HCT116 (cell line): ENCODE measurements at regions not wholly inside any gene's neighbourhood (a gene's known extent, or its start where the extent isn't known, plus 50 kb on each side); places are given as distances from the start of the nearest gene placed in this dataset.

Experiments used
- ATAC-seq: fragments of 200-7000 bp; cut with Tn5 transposase; 2 replicates; pipeline ENCODE4 v1.9.1; 2020; ENCODE audit warnings: mild to moderate bottlenecking, moderate library complexity
- BruUV-seq: library from RNA; stranded (reverse); fragments of 400-500 nt; replicated peaks from 2 replicates; lab custom pipeline; 2021; lab: Mats Ljungman, UMichigan
- CTCF ChIA-PET: fragments of 300-600 bp; sonication (Branson Sonifier 250); formaldehyde crosslinking; loops from one replicate; lab custom pipeline; 2021; ENCODE audit warnings: antibody characterized with exemption; lab: Charles Lee
- POLR2A ChIA-PET: fragments of 300-600, 350-600 bp; sonication (Branson Sonifier 250); formaldehyde crosslinking; loops from one replicate; lab custom pipeline; 2021; ENCODE audit warnings: antibody characterized with exemption; lab: Charles Lee
- RAD21 ChIA-PET, 2 experiments: fragments of 300-600 bp; sonication (Branson Sonifier 250); formaldehyde crosslinking; loops; one replicate each; lab custom pipeline; 2023; ENCODE audit warnings: low total read pairs in 2 of 2; ENCODE audit not compliant: uncharacterized antibody in 2 of 2, unreplicated experiment in 2 of 2, low non-redundant PET in 1 of 2; lab: Charles Lee
- DNase-seq: peaks from one replicate; pipeline ENCODE4 v3.0.0-alpha.2; 2010; ENCODE audit warnings: low read depth, low spot score
- H2AFZ ChIP-seq: fragments of 200-600 bp; shearing (Covaris generic), sonication (generic); 2 replicates; pipeline ENCODE4 v1.6.1; 2017; ENCODE audit warnings: low read depth, mixed run types, mixed read lengths, antibody characterized with exemption, low read length; ENCODE audit not compliant: poor library complexity, severe bottlenecking
- H3K27ac ChIP-seq: 2 replicates; pipeline ENCODE4 v1.5.1; 2012; ENCODE audit warnings: low read depth, low read length
- H3K27me3 ChIP-seq: fragments of 200-600 bp; sonication (generic); 2 replicates; pipeline ENCODE4 v1.6.1; 2016; ENCODE audit warnings: mixed run types, low read length, mixed read lengths; ENCODE audit not compliant: insufficient read depth
- H3K36me3 ChIP-seq, 2 experiments: fragments of 200-500 bp in 1 of 2; fragments of 200-600 bp in 1 of 2; sonication (Bioruptor generic) in 1 of 2; sonication (generic) in 1 of 2; 2 replicates each; pipeline versions ENCODE4 v1.5.1 to v1.6.1; 2014 to 2016; ENCODE audit warnings: low read length in 2 of 2, inconsistent platforms in 1 of 2, mixed read lengths in 1 of 2, mixed run types in 1 of 2; ENCODE audit not compliant: insufficient read depth in 2 of 2, control insufficient read depth in 1 of 2
- H3K4me1 ChIP-seq, 2 experiments: fragments of 200-600 bp in 1 of 2; sonication (generic) in 1 of 2; 2 replicates each; pipeline versions ENCODE4 v1.5.1 to v1.6.1; 2012 to 2017; ENCODE audit warnings: low read length in 2 of 2, inconsistent platforms in 1 of 2, mild to moderate bottlenecking in 1 of 2, mixed read lengths in 1 of 2, mixed run types in 1 of 2, moderate library complexity in 1 of 2; ENCODE audit not compliant: insufficient read depth in 2 of 2, control insufficient read depth in 1 of 2
- H3K4me2 ChIP-seq: fragments of 200-600 bp; sonication (generic); 2 replicates; pipeline ENCODE4 v1.6.1; 2017; ENCODE audit warnings: mixed run types, low read length, mixed read lengths
- H3K4me3 ChIP-seq, 2 experiments: fragments of 200-600 bp in 1 of 2; sonication (generic) in 1 of 2; replicated peaks in 1 of 2; 2 replicates each; pipeline ENCODE4 v1.5.1; 2011 to 2016; ENCODE audit warnings: low read length in 2 of 2, control low read depth in 1 of 2, low read depth in 1 of 2, mild to moderate bottlenecking in 1 of 2, mixed read lengths in 1 of 2, mixed run types in 1 of 2
- H3K79me2 ChIP-seq: fragments of 200-600 bp; sonication (generic); 2 replicates; pipeline ENCODE4 v1.6.1; 2017; ENCODE audit warnings: mild to moderate bottlenecking, mixed run types, low read length, moderate library complexity, mixed read lengths; ENCODE audit not compliant: insufficient read depth
- H3K9ac ChIP-seq: fragments of 200-600 bp; sonication (generic); 2 replicates; pipeline ENCODE4 v1.6.1; 2016; ENCODE audit warnings: low read length, mixed read lengths
- H3K9me2 ChIP-seq: fragments of 200-600 bp; sonication (generic), shearing (Covaris generic); 2 replicates; pipeline ENCODE4 v1.6.1; 2017; ENCODE audit warnings: mixed run types, mild to moderate bottlenecking, moderate library complexity; ENCODE audit not compliant: insufficient read depth
- H3K9me3 ChIP-seq, 2 experiments: fragments of 200-500 bp in 1 of 2; fragments of 200-600 bp in 1 of 2; sonication (Bioruptor generic) in 1 of 2; sonication (generic) in 1 of 2; 2 replicates each; pipeline ENCODE4 v1.6.1; 2014 to 2017; ENCODE audit warnings: low read length in 2 of 2, mixed read lengths in 2 of 2, inconsistent platforms in 1 of 2, low read depth in 1 of 2, mild to moderate bottlenecking in 1 of 2, mixed run types in 1 of 2, moderate library complexity in 1 of 2; ENCODE audit not compliant: control insufficient read depth in 1 of 2, insufficient read depth in 1 of 2
- H4K20me1 ChIP-seq: fragments of 200-600 bp; sonication (generic), shearing (Covaris generic); 2 replicates; pipeline ENCODE4 v1.6.1; 2017; ENCODE audit warnings: mixed run types, mild to moderate bottlenecking, moderate library complexity; ENCODE audit not compliant: insufficient read depth
- CBX3 ChIP-seq: IDR thresholded peaks from 2 replicates; pipeline ENCODE4 v1.6.1; 2012; ENCODE audit warnings: low read depth
- CEBPB ChIP-seq: IDR thresholded peaks from 2 replicates; pipeline ENCODE4 v1.6.1; 2012; ENCODE audit warnings: low read depth
- ELF1 ChIP-seq: IDR thresholded peaks from 2 replicates; pipeline ENCODE4 v1.6.1; 2012; ENCODE audit warnings: low read depth, borderline replicate concordance
- EZH2 ChIP-seq: fragments of 200-600 bp; sonication (generic); IDR thresholded peaks from 2 replicates; pipeline ENCODE4 v1.6.1; 2017; ENCODE audit warnings: antibody characterized with exemption, mixed run types
- EZH2phosphoT487 ChIP-seq: fragments of 200-600 bp; IDR thresholded peaks from 2 replicates; pipeline ENCODE4 v1.6.1; 2018; ENCODE audit warnings: antibody characterized with exemption, borderline replicate concordance
- FOSL1 ChIP-seq: IDR thresholded peaks from 2 replicates; pipeline ENCODE4 v1.6.1; 2012; ENCODE audit warnings: low read depth
- JUND ChIP-seq: IDR thresholded peaks from 2 replicates; pipeline ENCODE4 v1.6.1; 2012
- POLR2A ChIP-seq: IDR thresholded peaks from 2 replicates; pipeline ENCODE4 v1.7.0; 2011; ENCODE audit warnings: borderline replicate concordance; ENCODE audit not compliant: insufficient read depth, insufficient read length; ENCODE audit errors: extremely low read depth
- POLR2AphosphoS5 ChIP-seq: IDR thresholded peaks from 2 replicates; pipeline ENCODE4 v1.6.1; 2011; ENCODE audit warnings: mild to moderate bottlenecking, low read depth, low read length, moderate library complexity
- RAD21 ChIP-seq: IDR thresholded peaks from 2 replicates; pipeline ENCODE4 v1.6.1; 2012; ENCODE audit warnings: low read depth, mild to moderate bottlenecking
- SP1 ChIP-seq: IDR thresholded peaks from 2 replicates; pipeline ENCODE4 v1.6.1; 2012; ENCODE audit warnings: low read depth
- SRF ChIP-seq: IDR thresholded peaks from 2 replicates; pipeline ENCODE4 v1.6.1; 2012; ENCODE audit warnings: low read depth
- TCF7L2 ChIP-seq: IDR thresholded peaks from 2 replicates; pipeline ENCODE4 v1.7.0; 2011; ENCODE audit warnings: borderline replicate concordance, inconsistent platforms; ENCODE audit not compliant: insufficient read depth, insufficient read length; ENCODE audit errors: extremely low read depth
- YY1 ChIP-seq: IDR thresholded peaks from 2 replicates; pipeline ENCODE4 v1.6.1; 2011; ENCODE audit warnings: low read length, low read depth, moderate library complexity, mild to moderate bottlenecking; ENCODE audit not compliant: insufficient replicate concordance; ENCODE audit errors: extremely low read depth
- ZFX ChIP-seq: fragments of 450-650 bp; IDR thresholded peaks from 2 replicates; pipeline ENCODE4 v1.6.1; 2017
- ZNF274 ChIP-seq: fragments of 200-500 bp; sonication (Bioruptor generic); IDR thresholded peaks from 2 replicates; pipeline ENCODE4 v1.6.1; 2014; ENCODE audit warnings: mild to moderate bottlenecking, low read depth, low read length, inconsistent platforms
- intact Hi-C: fragments of 100-400 bp; cut with micrococcal nuclease; formaldehyde crosslinking; loops from 2 replicates; pipeline ENCODE4 v1.10.0; 2022
- TF ChIP-seq, protein P1 (sequence below): IDR thresholded peaks from 2 replicates; pipeline ENCODE4 v1.6.1; 2011; ENCODE audit warnings: mild to moderate bottlenecking, low read length, moderate library complexity; ENCODE audit not compliant: insufficient replicate concordance; ENCODE audit errors: extremely low read depth
- TF ChIP-seq, protein P2 (sequence below): IDR thresholded peaks from 2 replicates; pipeline ENCODE4 v1.6.1; 2012

DNA sequence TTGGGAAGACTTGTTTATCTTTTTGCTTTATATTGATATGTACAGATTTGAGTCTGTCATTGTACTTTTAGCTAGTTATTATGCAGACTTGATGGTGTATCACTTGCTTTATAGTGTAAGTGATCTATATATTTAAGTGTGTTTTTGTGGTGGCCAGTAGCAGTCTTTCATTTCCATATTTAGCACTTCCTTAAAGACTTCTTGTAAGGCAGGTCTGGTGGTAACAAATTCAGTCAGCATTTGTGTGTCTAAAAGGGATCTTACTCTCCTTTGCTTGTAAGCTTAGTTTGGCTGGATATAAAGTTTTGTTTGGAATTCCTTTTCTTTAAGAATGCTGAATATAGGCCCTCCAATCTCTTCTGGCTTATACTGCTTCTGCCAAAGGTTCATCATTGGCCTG is 322.5 kb upstream of the EPHA6 start:
- intact Hi-C loops: no loop called here
- no peak for DNase-seq
- Histone ChIP-seq H3K4me1 (no peaks in the 10 kb centered on the region), H3K9me3 (peaks cover 5 to 14% of the 10 kb centered on the region in 2 experiments; a peak in 3 of 4 replicates), H3K79me2 (no peaks in the 10 kb centered on the region), H3K9me2 (no peaks in the 10 kb centered on the region), H3K9ac (no peak overlapping the region), H4K20me1 (no peaks in the 10 kb centered on the region), H3K27ac (no peak overlapping the region), H3K36me3 (no peaks in the 10 kb centered on the region), H3K27me3 (no peaks in the 10 kb centered on the region), H3K4me2 (no peak overlapping the region), H3K4me3 (no peak overlapping the region), H2AFZ (no peak overlapping the region)
- RAD21 ChIA-PET: no interaction called here
- POLR2A ChIA-PET: no interaction called here
- BruUV-seq: no TSS peak
- CTCF ChIA-PET: no interaction called here
- no peak for ATAC-seq
- TF ChIP-seq ELF1 (no peak), SRF (no peak), EZH2 (no peak), ZFX (no peak), TCF7L2 (no peak), CBX3 (no peak), YY1 (no peak)
- TF ChIP-seq, protein P1, sequence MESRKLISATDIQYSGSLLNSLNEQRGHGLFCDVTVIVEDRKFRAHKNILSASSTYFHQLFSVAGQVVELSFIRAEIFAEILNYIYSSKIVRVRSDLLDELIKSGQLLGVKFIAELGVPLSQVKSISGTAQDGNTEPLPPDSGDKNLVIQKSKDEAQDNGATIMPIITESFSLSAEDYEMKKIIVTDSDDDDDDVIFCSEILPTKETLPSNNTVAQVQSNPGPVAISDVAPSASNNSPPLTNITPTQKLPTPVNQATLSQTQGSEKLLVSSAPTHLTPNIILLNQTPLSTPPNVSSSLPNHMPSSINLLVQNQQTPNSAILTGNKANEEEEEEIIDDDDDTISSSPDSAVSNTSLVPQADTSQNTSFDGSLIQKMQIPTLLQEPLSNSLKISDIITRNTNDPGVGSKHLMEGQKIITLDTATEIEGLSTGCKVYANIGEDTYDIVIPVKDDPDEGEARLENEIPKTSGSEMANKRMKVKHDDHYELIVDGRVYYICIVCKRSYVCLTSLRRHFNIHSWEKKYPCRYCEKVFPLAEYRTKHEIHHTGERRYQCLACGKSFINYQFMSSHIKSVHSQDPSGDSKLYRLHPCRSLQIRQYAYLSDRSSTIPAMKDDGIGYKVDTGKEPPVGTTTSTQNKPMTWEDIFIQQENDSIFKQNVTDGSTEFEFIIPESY: no peak

DNA sequence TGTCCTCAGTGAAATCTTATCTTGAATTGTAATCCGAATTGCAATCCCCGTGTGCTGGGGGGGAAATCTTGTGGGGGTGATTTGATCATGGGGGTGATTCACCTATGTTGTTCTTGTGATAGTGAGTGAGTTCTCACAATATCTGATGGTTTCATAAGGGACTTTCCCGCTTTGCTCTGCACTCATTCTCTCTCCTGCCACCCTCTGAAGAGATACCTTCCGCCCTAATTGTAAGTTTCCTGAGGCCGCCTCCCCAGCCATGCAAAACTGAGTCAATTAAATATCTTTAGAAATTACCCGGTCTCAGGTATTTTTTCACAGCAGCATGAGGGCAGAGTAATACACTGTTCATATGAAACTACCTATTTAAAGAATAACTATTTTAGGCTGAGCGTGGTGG is 304.1 kb upstream of the EPHA6 start:
- H3K4me2 ChIP-seq: no peak overlapping the region
- H3K4me1 ChIP-seq: no peaks in the 10 kb centered on the region
- no peak overlapping the region for H3K9ac ChIP-seq
- ChIA-PET POLR2A (no interaction called here), CTCF (no interaction called here), RAD21 (no interaction called here)
- H3K79me2 ChIP-seq: no peaks in the 10 kb centered on the region
- H3K27me3 ChIP-seq: no peaks in the 10 kb centered on the region
- H3K9me3 ChIP-seq: peaks cover 9 to 13% of the 10 kb centered on the region in 2 experiments; a peak in 2 of 4 replicates
- no peaks in the 10 kb centered on the region for H3K9me2 ChIP-seq
- H3K27ac ChIP-seq: no peak overlapping the region
- DNase-seq (no peak), ATAC-seq (no peak)
- no TSS peak for BruUV-seq
- H4K20me1 ChIP-seq: no peaks in the 10 kb centered on the region
- intact Hi-C loops: no loop called here
- H3K4me3 ChIP-seq: no peak overlapping the region
- no peak overlapping the region for H2AFZ ChIP-seq
- no peaks in the 10 kb centered on the region for H3K36me3 ChIP-seq
- TF ChIP-seq ELF1 (no peak), SP1 (no peak), JUND (no peak), EZH2phosphoT487 (no peak), EZH2 (no peak), TCF7L2 (no peak), POLR2AphosphoS5 (no peak), CEBPB (no peak), SRF (no peak), RAD21 (no peak), ZFX (no peak), POLR2A (no peak), FOSL1 (no peak), ZNF274 (no peak)
- TF ChIP-seq, protein P2, sequence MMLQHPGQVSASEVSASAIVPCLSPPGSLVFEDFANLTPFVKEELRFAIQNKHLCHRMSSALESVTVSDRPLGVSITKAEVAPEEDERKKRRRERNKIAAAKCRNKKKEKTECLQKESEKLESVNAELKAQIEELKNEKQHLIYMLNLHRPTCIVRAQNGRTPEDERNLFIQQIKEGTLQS: no peak
- TF ChIP-seq, protein P1: no peak
